ENCODE measurements at regions not wholly inside any gene's neighbourhood (a gene's known extent, or its start where the extent isn't known, plus 50 kb on each side); places are given as distances from the start of the nearest gene placed in this dataset.

GRCh38 chr3:23073724-23074305 is 129.3 kb upstream of the UBE2E2 start:
- intact Hi-C loops (cut with micrococcal nuclease) (no loop called here), dilution Hi-C loops (cut with MboI; ENCODE audit: extremely low pct_ligation_motif_present, low sequenced_read_pairs) (no loop called here)
- no TSS peak for BruUV-seq (replicated peaks)
- Histone ChIP-seq H3K27ac (ENCODE audit: insufficient read depth, low read depth, low read length) (no peak overlapping the region), H3K4me2 (ENCODE audit: insufficient read depth, low read length) (no peak overlapping the region), H3K27me3 (ENCODE audit: control insufficient read depth in 2 of 2, insufficient read depth in 2 of 2, low read length in 2 of 2) (peaks cover 0 to 2% of the 10 kb centered on the region in 2 experiments), H2AFZ (ENCODE audit: low read depth, low read length) (no peak overlapping the region), H3K4me3 (replicated peaks in 1 of 3; ENCODE audit: insufficient read depth in 1 of 3, low read depth in 1 of 3, low read length in 3 of 3) (no peak overlapping the region), H3K9ac (replicated peaks; ENCODE audit: extremely low read depth, insufficient read depth, low read length) (no peak overlapping the region), H4K20me1 (replicated peaks; ENCODE audit: control insufficient read depth, extremely low read depth, insufficient read depth, low read length) (no peaks in the 10 kb centered on the region), H3K4me1 (ENCODE audit: control insufficient read depth, extremely low read depth, insufficient read depth, low read length) (no peaks in the 10 kb centered on the region), H3K36me3 (ENCODE audit: control insufficient read depth in 2 of 2, extremely low read depth in 1 of 2, insufficient read depth in 2 of 2, low read length in 2 of 2) (no peaks in the 10 kb centered on the region), H3K9me3 (replicated peaks; ENCODE audit: control insufficient read depth, insufficient read depth, low read length) (no peaks in the 10 kb centered on the region), H3K79me2 (ENCODE audit: control insufficient read depth, insufficient read depth, low read length) (no peaks in the 10 kb centered on the region), H3K9me1 (replicated peaks; ENCODE audit: control insufficient read depth, extremely low read depth, insufficient read depth, low read length) (no peaks in the 10 kb centered on the region)
- ChIA-PET CTCF (no interaction called here), POLR2A (no interaction called here)
- no peak for DNase-seq (ENCODE audit: low read depth, low spot score)
- TF ChIP-seq POLR2A (IDR thresholded peaks at IDR 0.05; ENCODE audit: low read depth, low read length) (no peak), JUN (IDR thresholded peaks at IDR 0.05; ENCODE audit: borderline replicate concordance, insufficient read depth, insufficient read length, low read depth) (no peak), MYC (IDR thresholded peaks at IDR 0.05; ENCODE audit: low read depth, low read length) (no peak), MAX (IDR thresholded peaks at IDR 0.05; ENCODE audit: insufficient read depth, insufficient read length) (no peak), POLR2AphosphoS5 (IDR thresholded peaks at IDR 0.05; ENCODE audit: insufficient read depth, low read depth, low read length) (no peak), EZH2 (IDR thresholded peaks at IDR 0.05; ENCODE audit: borderline replicate concordance, low read depth, low read length, severe bottlenecking) (no peak), GATA2 (IDR thresholded peaks at IDR 0.05; ENCODE audit: insufficient read depth, insufficient read length, low read depth, low read length) (no peak), FOS (IDR thresholded peaks at IDR 0.05; ENCODE audit: borderline replicate concordance, insufficient read depth, low read length) (no peak)
- FAIRE-seq: no peak

DNA sequence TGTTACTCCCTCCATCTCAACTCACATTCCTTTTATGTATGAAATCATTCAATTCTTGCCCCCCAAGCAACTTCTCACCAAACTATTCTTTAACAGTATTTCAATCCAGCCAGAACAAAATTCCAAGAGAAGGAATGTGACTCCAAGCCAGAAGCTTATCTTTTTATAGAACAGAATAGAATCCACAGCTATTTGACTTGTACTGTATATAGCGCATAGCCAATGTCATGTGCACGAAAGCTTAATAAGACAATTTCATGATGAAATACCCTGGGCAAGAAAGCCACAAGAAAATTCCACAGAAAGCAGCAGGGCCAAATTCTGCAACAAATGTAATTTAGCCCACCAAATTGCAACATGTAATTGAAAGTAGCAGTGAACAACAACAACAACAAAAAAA is 127.6 kb upstream of the UBE2E2 start:
- H3K27me3 ChIP-seq (ENCODE audit: control insufficient read depth in 2 of 2, insufficient read depth in 2 of 2, low read length in 2 of 2): peaks cover 0 to 2% of the 10 kb centered on the region in 2 experiments
- no peaks in the 10 kb centered on the region for H4K20me1 ChIP-seq (replicated peaks; ENCODE audit: control insufficient read depth, extremely low read depth, insufficient read depth, low read length)
- ChIA-PET CTCF (no interaction called here), POLR2A (no interaction called here)
- no peak overlapping the region for H3K4me3 ChIP-seq (replicated peaks in 1 of 3; ENCODE audit: insufficient read depth in 1 of 3, low read depth in 1 of 3, low read length in 3 of 3)
- dilution Hi-C loops (cut with MboI; ENCODE audit: extremely low pct_ligation_motif_present, low sequenced_read_pairs): no loop called here
- BruUV-seq (replicated peaks): no TSS peak
- TF ChIP-seq POLR2A (IDR thresholded peaks at IDR 0.05; ENCODE audit: low read depth, low read length) (no peak), GATA2 (IDR thresholded peaks at IDR 0.05; ENCODE audit: insufficient read depth, insufficient read length, low read depth, low read length) (no peak)
- no peaks in the 10 kb centered on the region for H3K79me2 ChIP-seq (ENCODE audit: control insufficient read depth, insufficient read depth, low read length)
- no peak for DNase-seq (ENCODE audit: low read depth, low spot score)
- H3K27ac ChIP-seq (ENCODE audit: insufficient read depth, low read depth, low read length): no peak overlapping the region
- H3K36me3 ChIP-seq (ENCODE audit: control insufficient read depth in 2 of 2, extremely low read depth in 1 of 2, insufficient read depth in 2 of 2, low read length in 2 of 2): no peaks in the 10 kb centered on the region
- H3K9me3 ChIP-seq (replicated peaks; ENCODE audit: control insufficient read depth, insufficient read depth, low read length): no peaks in the 10 kb centered on the region
- intact Hi-C loops (cut with micrococcal nuclease): no loop called here
- H3K4me2 ChIP-seq (ENCODE audit: insufficient read depth, low read length): no peak overlapping the region
- H2AFZ ChIP-seq (ENCODE audit: low read depth, low read length): no peak overlapping the region
- H3K4me1 ChIP-seq (ENCODE audit: control insufficient read depth, extremely low read depth, insufficient read depth, low read length): no peaks in the 10 kb centered on the region
- H3K9me1 ChIP-seq (replicated peaks; ENCODE audit: control insufficient read depth, extremely low read depth, insufficient read depth, low read length): no peaks in the 10 kb centered on the region
- no peak overlapping the region for H3K9ac ChIP-seq (replicated peaks; ENCODE audit: extremely low read depth, insufficient read depth, low read length)
- FAIRE-seq: no peak

Measured in endothelial cell of umbilical vein (primary cell).